PC-9 (cell line): ENCODE measurements at regions not wholly inside any gene's neighbourhood (a gene's known extent, or its start where the extent isn't known, plus 50 kb on each side); places are given as distances from the start of the nearest gene placed in this dataset.

Experiments
- EZH2 ChIP-seq: fragments of 200-600 bp; sonication (generic); IDR thresholded peaks from 2 replicates; pipeline ENCODE4 v1.8.0; 2017; ENCODE audit warnings: antibody characterized with exemption, low read depth
- TF ChIP-seq, protein P1 (sequence below): fragments of 200-600 bp; sonication (generic); conservative IDR thresholded peaks from 2 replicates; pipeline ENCODE4 v1.6.1; 2017; ENCODE audit warnings: mixed run types, antibody characterized with exemption, mild to moderate bottlenecking, moderate library complexity

DNA sequence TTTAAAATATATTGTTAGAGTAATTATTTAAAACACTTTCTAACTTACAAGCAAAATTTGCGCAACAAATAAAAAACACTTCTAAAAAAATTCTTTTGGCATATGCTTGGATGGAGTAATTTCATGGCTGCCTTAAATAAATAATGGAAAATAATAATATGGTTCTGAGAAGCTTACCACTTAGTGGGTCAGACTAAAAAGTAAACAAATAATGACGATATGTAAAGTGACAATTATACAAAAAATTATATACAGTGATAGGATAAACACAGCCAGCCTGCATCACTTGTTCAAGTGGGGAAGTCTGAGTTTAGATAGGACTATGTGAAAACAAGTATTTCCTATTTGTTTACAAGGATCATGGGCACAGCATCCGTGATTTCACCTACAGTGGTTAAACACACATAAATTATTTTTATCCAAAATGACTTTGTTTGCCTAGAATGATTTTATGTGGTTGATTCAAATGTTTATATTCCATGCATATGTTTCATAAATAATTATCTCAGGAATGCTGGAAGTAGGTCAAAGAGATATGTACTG is 141.7 kb upstream of the SEMA3D start:
- TF ChIP-seq, protein P1, sequence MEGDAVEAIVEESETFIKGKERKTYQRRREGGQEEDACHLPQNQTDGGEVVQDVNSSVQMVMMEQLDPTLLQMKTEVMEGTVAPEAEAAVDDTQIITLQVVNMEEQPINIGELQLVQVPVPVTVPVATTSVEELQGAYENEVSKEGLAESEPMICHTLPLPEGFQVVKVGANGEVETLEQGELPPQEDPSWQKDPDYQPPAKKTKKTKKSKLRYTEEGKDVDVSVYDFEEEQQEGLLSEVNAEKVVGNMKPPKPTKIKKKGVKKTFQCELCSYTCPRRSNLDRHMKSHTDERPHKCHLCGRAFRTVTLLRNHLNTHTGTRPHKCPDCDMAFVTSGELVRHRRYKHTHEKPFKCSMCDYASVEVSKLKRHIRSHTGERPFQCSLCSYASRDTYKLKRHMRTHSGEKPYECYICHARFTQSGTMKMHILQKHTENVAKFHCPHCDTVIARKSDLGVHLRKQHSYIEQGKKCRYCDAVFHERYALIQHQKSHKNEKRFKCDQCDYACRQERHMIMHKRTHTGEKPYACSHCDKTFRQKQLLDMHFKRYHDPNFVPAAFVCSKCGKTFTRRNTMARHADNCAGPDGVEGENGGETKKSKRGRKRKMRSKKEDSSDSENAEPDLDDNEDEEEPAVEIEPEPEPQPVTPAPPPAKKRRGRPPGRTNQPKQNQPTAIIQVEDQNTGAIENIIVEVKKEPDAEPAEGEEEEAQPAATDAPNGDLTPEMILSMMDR = no peak
- TF ChIP-seq EZH2 = no peak
